GM12891 (cell line): ENCODE measurements at regions not wholly inside any gene's neighbourhood (a gene's known extent, or its start where the extent isn't known, plus 50 kb on each side); places are given as distances from the start of the nearest gene placed in this dataset.
"Not testable (repeated sequence)": the region's sequence is repeated elsewhere in the genome, so short reads cannot be mapped to it uniquely, and the experiment has no call there.

Experiments
- DNase-seq: peaks from one replicate; pipeline ENCODE4 v3.0.0; 2011; ENCODE audit warnings: low spot score; ENCODE audit not compliant: insufficient read length
- FAIRE-seq: peaks from 2 replicates; lab custom pipeline; 2011; peaks lifted over from hg19 to GRCh38; lab: Jason Lieb, UNC
- PAX5 ChIP-seq: IDR thresholded peaks from 2 replicates; pipeline ENCODE4 v1.6.1; 2011; ENCODE audit warnings: low read length, moderate library complexity, mild to moderate bottlenecking; ENCODE audit not compliant: insufficient read depth, severe bottlenecking
- POLR2A ChIP-seq: IDR thresholded peaks from 2 replicates; pipeline ENCODE4 v1.6.1; 2011; ENCODE audit warnings: low read depth, low read length, control low read depth
- POLR2AphosphoS5 ChIP-seq: IDR thresholded peaks from 2 replicates; pipeline ENCODE4 v1.6.1; 2011; ENCODE audit warnings: low read depth, low read length, control low read depth
- POU2F2 ChIP-seq: IDR thresholded peaks from 2 replicates; pipeline ENCODE4 v1.6.1; 2011; ENCODE audit warnings: low read depth, mild to moderate bottlenecking, control low read depth, low read length, moderate library complexity
- SPI1 ChIP-seq: IDR thresholded peaks from 2 replicates; pipeline ENCODE4 v1.6.1; 2011; ENCODE audit warnings: low read depth, low read length, control low read depth
- TAF1 ChIP-seq: IDR thresholded peaks from 2 replicates; pipeline ENCODE4 v1.6.1; 2011; ENCODE audit warnings: low read depth, low read length, control low read depth

GRCh38 chr10:106027240-106027639 is 1137.3 kb downstream of the SORCS1 start:
- FAIRE-seq: no peak
- no peak for TF ChIP-seq PAX5
- DNase-seq: no peak

- no peak for FAIRE-seq
- no peak for DNase-seq
- no peak for TF ChIP-seq POLR2A
- TF ChIP-seq PAX5: no peak
- TF ChIP-seq POU2F2: no peak
- no peak for TF ChIP-seq TAF1
- no peak for TF ChIP-seq POLR2AphosphoS5
- TF ChIP-seq SPI1: no peak
Observed at GRCh38 chr10:106025208-106025811, 1139.2 kb downstream of the SORCS1 start.

- TF ChIP-seq POU2F2 (no peak), SPI1 (no peak), PAX5 (no peak), TAF1 (no peak), POLR2AphosphoS5 (no peak), POLR2A (no peak)
- FAIRE-seq (no peak), DNase-seq (no peak)
Observed at GRCh38 chr10:106023329-106023728, 1141.2 kb downstream of the SORCS1 start.

- FAIRE-seq: not testable (repeated sequence)
Observed at GRCh38 chr10:106019559-106019958, 1144.9 kb downstream of the SORCS1 start.

GRCh38 chr10:106015369-106016199 is 1148.9 kb downstream of the SORCS1 start:
- DNase-seq, FAIRE-seq: not testable (repeated sequence)

More at GRCh38 chr10:106019559-106019958, 1144.9 kb downstream of the SORCS1 start:
- DNase-seq: not testable (repeated sequence)

- TF ChIP-seq SPI1: no peak
- no peak for TF ChIP-seq POLR2AphosphoS5
- TF ChIP-seq PAX5: no peak
- no peak for TF ChIP-seq POLR2A
- no peak for TF ChIP-seq POU2F2
- no peak for TF ChIP-seq TAF1
- no peak for DNase-seq
- no peak for FAIRE-seq
Observed at GRCh38 chr10:106011250-106011649, 1153.3 kb downstream of the SORCS1 start.

GRCh38 chr10:106000721-106001120 is 1163.8 kb downstream of the SORCS1 start:
- FAIRE-seq (no peak), DNase-seq (no peak)
- TF ChIP-seq POLR2AphosphoS5 (no peak), PAX5 (no peak), POU2F2 (no peak), TAF1 (no peak), SPI1 (no peak), POLR2A (no peak)

- DNase-seq: no peak
- TF ChIP-seq TAF1 (no peak), PAX5 (no peak), POU2F2 (no peak), POLR2A (no peak), SPI1 (no peak)
- no peak for FAIRE-seq
Observed at GRCh38 chr10:105993609-105994008, 1170.9 kb downstream of the SORCS1 start.

GRCh38 chr10:105992928-105993327 is 1171.6 kb downstream of the SORCS1 start:
- FAIRE-seq: no peak

GRCh38 chr10:105990529-105990928 is 1174.0 kb downstream of the SORCS1 start:
- FAIRE-seq: no peak
- no peak for DNase-seq
- TF ChIP-seq TAF1 (no peak), SPI1 (no peak), POU2F2 (no peak), POLR2A (no peak), POLR2AphosphoS5 (no peak), PAX5 (no peak)

More at GRCh38 chr10:105992928-105993327, 1171.6 kb downstream of the SORCS1 start:
- TF ChIP-seq POLR2AphosphoS5 (no peak), POU2F2 (no peak), TAF1 (no peak), POLR2A (no peak), PAX5 (no peak), SPI1 (no peak)
- DNase-seq: no peak
